Astrocyte (in vitro differentiated cells and primary cell): ENCODE measurements at regions not wholly inside any gene's neighbourhood (a gene's known extent, or its start where the extent isn't known, plus 50 kb on each side); places are given as distances from the start of the nearest gene placed in this dataset.

Experiments used
- DNase-seq: peaks from one replicate; pipeline ENCODE4 v3.0.0-alpha.2; 2010; ENCODE audit warnings: low read depth
- FAIRE-seq: peaks from 2 replicates; lab custom pipeline; 2011; peaks lifted over from hg19 to GRCh38; lab: Jason Lieb, UNC
- H2AFZ ChIP-seq: 2 replicates; pipeline ENCODE4 v1.6.0; 2012; ENCODE audit warnings: low read depth, low read length, inconsistent platforms
- H3K27ac ChIP-seq: 2 replicates; pipeline ENCODE4 v1.5.1; 2011; ENCODE audit warnings: low read depth, low read length, inconsistent platforms
- H3K27me3 ChIP-seq: 2 replicates; pipeline ENCODE4 v1.6.0; 2011; ENCODE audit warnings: low read length, inconsistent platforms; ENCODE audit not compliant: insufficient read depth
- H3K36me3 ChIP-seq: 2 replicates; pipeline ENCODE4 v1.5.1; 2011; ENCODE audit warnings: low read length, inconsistent platforms; ENCODE audit not compliant: insufficient read depth
- H3K4me1 ChIP-seq: 2 replicates; pipeline ENCODE4 v1.5.1; 2011; ENCODE audit warnings: low read length, inconsistent platforms; ENCODE audit not compliant: insufficient read depth
- H3K4me2 ChIP-seq: 2 replicates; pipeline ENCODE4 v1.6.0; 2012; ENCODE audit warnings: low read length, inconsistent platforms
- H3K4me3 ChIP-seq: 2 replicates; pipeline ENCODE4 v1.5.1; 2011; ENCODE audit warnings: low read depth, mild to moderate bottlenecking, low read length, inconsistent platforms; ENCODE audit not compliant: insufficient read depth
- H3K79me2 ChIP-seq: 2 replicates; pipeline ENCODE4 v1.6.0; 2012; ENCODE audit warnings: mild to moderate bottlenecking, low read length, inconsistent platforms; ENCODE audit not compliant: insufficient read depth
- H3K9ac ChIP-seq: 2 replicates; pipeline ENCODE4 v1.6.0; 2012; ENCODE audit warnings: mild to moderate bottlenecking, low read length, inconsistent platforms
- H3K9me3 ChIP-seq: 2 replicates; pipeline ENCODE4 v1.5.1; 2012; ENCODE audit warnings: low read depth, mild to moderate bottlenecking, low read length, inconsistent platforms; ENCODE audit not compliant: insufficient read depth
- H4K20me1 ChIP-seq: 2 replicates; pipeline ENCODE4 v1.6.0; 2012; ENCODE audit warnings: low read length, inconsistent platforms; ENCODE audit not compliant: insufficient read depth
- H3K27ac Mint-ChIP-seq: one replicate; pipeline ENCODE4 v1.8.0; 2021; ENCODE audit warnings: mild to moderate bottlenecking, mixed read lengths; ENCODE audit not compliant: unreplicated experiment
- H3K27me3 Mint-ChIP-seq: one replicate; pipeline ENCODE4 v1.8.0; 2021; ENCODE audit warnings: low read depth, mixed read lengths; ENCODE audit not compliant: unreplicated experiment
- H3K36me3 Mint-ChIP-seq: one replicate; pipeline ENCODE4 v1.8.0; 2021; ENCODE audit warnings: low read depth, mixed read lengths; ENCODE audit not compliant: unreplicated experiment
- H3K4me1 Mint-ChIP-seq: one replicate; pipeline ENCODE4 v1.8.0; 2021; ENCODE audit warnings: low read depth, mixed read lengths; ENCODE audit not compliant: unreplicated experiment
- H3K4me3 Mint-ChIP-seq: one replicate; pipeline ENCODE4 v1.8.0; 2021; ENCODE audit warnings: mild to moderate bottlenecking, moderate library complexity, mixed read lengths; ENCODE audit not compliant: unreplicated experiment
- H3K9me3 Mint-ChIP-seq: one replicate; pipeline ENCODE4 v1.8.0; 2021; ENCODE audit warnings: mild to moderate bottlenecking, mixed read lengths; ENCODE audit not compliant: unreplicated experiment
- CTCF ChIP-seq: IDR thresholded peaks from 2 replicates; pipeline ENCODE4 v1.5.1; 2011; ENCODE audit warnings: low read depth, mild to moderate bottlenecking, inconsistent platforms, low read length, moderate library complexity; ENCODE audit not compliant: insufficient read depth
- EZH2 ChIP-seq: IDR thresholded peaks from 2 replicates; pipeline ENCODE4 v1.6.1; 2012; ENCODE audit warnings: mild to moderate bottlenecking, low read length, inconsistent platforms; ENCODE audit not compliant: insufficient read depth

- H3K27me3 ChIP-seq = no peaks in the 10 kb centered on the region
- FAIRE-seq (no peak), DNase-seq (no peak)
- no peaks in the 10 kb centered on the region for H3K36me3 Mint-ChIP-seq
- H3K9ac ChIP-seq = no peak overlapping the region
- H3K27me3 Mint-ChIP-seq = no peaks in the 10 kb centered on the region
- no peaks in the 10 kb centered on the region for H4K20me1 ChIP-seq
- no peak overlapping the region for H3K4me3 ChIP-seq
- H3K9me3 ChIP-seq = no peaks in the 10 kb centered on the region
- no peaks in the 10 kb centered on the region for H3K4me1 ChIP-seq
- H2AFZ ChIP-seq = no peak overlapping the region
- TF ChIP-seq EZH2 = no peak
- no peak for TF ChIP-seq CTCF
- no peak overlapping the region for H3K4me3 Mint-ChIP-seq
- no peaks in the 10 kb centered on the region for H3K36me3 ChIP-seq
- no peak overlapping the region for H3K27ac Mint-ChIP-seq
- H3K4me2 ChIP-seq = no peak overlapping the region
- H3K4me1 Mint-ChIP-seq = peaks cover 5% of the 10 kb centered on the region
- H3K9me3 Mint-ChIP-seq = no peaks in the 10 kb centered on the region
- H3K27ac ChIP-seq = no peak overlapping the region
- no peaks in the 10 kb centered on the region for H3K79me2 ChIP-seq
Measured at GRCh38 chr6:15989397-15989796, 139.5 kb upstream of the MYLIP start.

- Histone ChIP-seq H4K20me1 (no peaks in the 10 kb centered on the region), H3K9ac (no peak overlapping the region), H3K4me2 (peak overlapping the region; percentile 17), H3K36me3 (no peaks in the 10 kb centered on the region), H3K27me3 (no peaks in the 10 kb centered on the region), H2AFZ (no peak overlapping the region), H3K27ac (no peak overlapping the region), H3K79me2 (no peaks in the 10 kb centered on the region), H3K4me3 (no peak overlapping the region), H3K4me1 (no peaks in the 10 kb centered on the region), H3K9me3 (no peaks in the 10 kb centered on the region)
- TF ChIP-seq EZH2 (no peak), CTCF (no peak)
- DNase-seq = peak; percentile 29
- Mint-ChIP-seq H3K36me3 (no peaks in the 10 kb centered on the region), H3K27me3 (no peaks in the 10 kb centered on the region), H3K9me3 (no peaks in the 10 kb centered on the region), H3K4me3 (no peak overlapping the region), H3K27ac (peak overlapping the region; percentile 14), H3K4me1 (peaks cover 5% of the 10 kb centered on the region)
- FAIRE-seq = no peak
Measured at GRCh38 chr6:15987569-15987968, 141.3 kb upstream of the MYLIP start.

- FAIRE-seq = no peak
Measured at GRCh38 chr6:15986027-15986629, 142.8 kb upstream of the MYLIP start.

More at GRCh38 chr6:15986027-15986629, 142.8 kb upstream of the MYLIP start:
- Histone ChIP-seq H3K27ac (no peak overlapping the region), H3K79me2 (no peaks in the 10 kb centered on the region), H3K36me3 (no peaks in the 10 kb centered on the region), H3K4me3 (no peak overlapping the region), H2AFZ (no peak overlapping the region), H3K4me1 (no peaks in the 10 kb centered on the region), H3K27me3 (peaks cover 2% of the 10 kb centered on the region), H4K20me1 (no peaks in the 10 kb centered on the region), H3K4me2 (no peak overlapping the region), H3K9ac (no peak overlapping the region), H3K9me3 (no peaks in the 10 kb centered on the region)
- Mint-ChIP-seq H3K4me1 (peaks cover 5% of the 10 kb centered on the region), H3K36me3 (no peaks in the 10 kb centered on the region), H3K27ac (no peak overlapping the region), H3K27me3 (peaks cover 7% of the 10 kb centered on the region), H3K4me3 (no peak overlapping the region), H3K9me3 (no peaks in the 10 kb centered on the region)
- TF ChIP-seq EZH2 (no peak), CTCF (no peak)
- DNase-seq = no peak
